ENCODE measurements at regions not wholly inside any gene's neighbourhood (a gene's known extent, or its start where the extent isn't known, plus 50 kb on each side); places are given as distances from the start of the nearest gene placed in this dataset.

DNA sequence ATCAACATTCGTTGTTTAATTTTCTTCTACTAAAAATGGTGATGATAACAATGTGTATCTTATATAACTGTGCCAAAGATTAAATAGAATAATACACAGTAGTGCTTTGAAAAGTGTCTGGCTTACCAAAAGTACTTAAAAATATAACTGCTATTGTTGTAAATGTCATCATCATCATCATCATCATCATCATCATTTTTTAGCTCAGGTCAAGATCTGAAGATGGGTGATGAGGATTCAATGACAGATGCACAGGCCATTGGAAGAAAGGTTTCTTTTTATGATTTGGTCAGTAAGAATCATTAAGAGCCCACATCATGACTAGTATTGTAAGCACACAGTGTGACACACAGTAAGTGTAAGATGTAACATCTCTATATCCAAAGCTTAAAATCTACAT, 795.2 kb downstream of the SLC4A3 start:
- H3K9me3 Mint-ChIP-seq: no peaks in the 10 kb centered on the region
- no peak overlapping the region for H3K4me3 Mint-ChIP-seq
- H3K27me3 Mint-ChIP-seq (ENCODE audit: low read depth): no peaks in the 10 kb centered on the region
- no peaks in the 10 kb centered on the region for H3K36me3 Mint-ChIP-seq (ENCODE audit: low read depth)
- no peak overlapping the region for H3K27ac Mint-ChIP-seq
- no peaks in the 10 kb centered on the region for H3K4me1 Mint-ChIP-seq (ENCODE audit: low read depth)

GRCh38 chr2:220424561-220424960, 797.1 kb downstream of the SLC4A3 start:
- H3K27ac Mint-ChIP-seq: no peak overlapping the region
- no peaks in the 10 kb centered on the region for H3K27me3 Mint-ChIP-seq (ENCODE audit: low read depth)
- H3K9me3 Mint-ChIP-seq: no peaks in the 10 kb centered on the region
- H3K36me3 Mint-ChIP-seq (ENCODE audit: low read depth): no peaks in the 10 kb centered on the region
- no peak overlapping the region for H3K4me3 Mint-ChIP-seq
- H3K4me1 Mint-ChIP-seq (ENCODE audit: low read depth): no peaks in the 10 kb centered on the region

GRCh38 chr2:220432645-220433044, 805.2 kb downstream of the SLC4A3 start:
- H3K36me3 Mint-ChIP-seq (ENCODE audit: low read depth): no peaks in the 10 kb centered on the region
- no peak overlapping the region for H3K4me3 Mint-ChIP-seq
- H3K9me3 Mint-ChIP-seq: no peaks in the 10 kb centered on the region
- no peaks in the 10 kb centered on the region for H3K27me3 Mint-ChIP-seq (ENCODE audit: low read depth)
- no peak overlapping the region for H3K27ac Mint-ChIP-seq
- H3K4me1 Mint-ChIP-seq (ENCODE audit: low read depth): no peaks in the 10 kb centered on the region

GRCh38 chr2:220433131-220433530, 805.7 kb downstream of the SLC4A3 start:
- H3K27me3 Mint-ChIP-seq (ENCODE audit: low read depth): no peaks in the 10 kb centered on the region
- no peaks in the 10 kb centered on the region for H3K36me3 Mint-ChIP-seq (ENCODE audit: low read depth)
- no peaks in the 10 kb centered on the region for H3K4me1 Mint-ChIP-seq (ENCODE audit: low read depth)
- H3K4me3 Mint-ChIP-seq: no peak overlapping the region
- no peaks in the 10 kb centered on the region for H3K9me3 Mint-ChIP-seq
- H3K27ac Mint-ChIP-seq: no peak overlapping the region

DNA sequence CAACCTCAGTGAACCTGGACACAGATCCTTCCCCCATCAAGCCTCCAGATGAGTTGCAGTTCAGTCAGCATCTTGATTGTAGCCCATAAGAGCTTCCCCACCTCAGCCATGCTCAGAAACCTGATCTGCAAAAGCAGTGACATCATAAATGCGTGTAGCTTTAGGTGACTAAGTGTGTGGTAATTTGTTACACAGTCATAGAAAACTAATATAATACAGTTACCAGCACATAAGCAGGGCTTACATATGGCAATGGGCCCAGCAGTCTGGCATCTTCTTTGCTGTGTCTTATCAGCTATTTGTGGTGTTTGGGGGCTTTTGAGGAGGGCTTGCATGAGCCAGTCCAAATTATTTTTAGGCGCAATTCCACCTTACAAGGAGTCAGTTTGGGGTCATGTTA, 807.0 kb downstream of the SLC4A3 start:
- Mint-ChIP-seq H3K27ac (no peak overlapping the region), H3K4me3 (no peak overlapping the region), H3K9me3 (peaks cover 4% of the 10 kb centered on the region), H3K4me1 (ENCODE audit: low read depth) (no peaks in the 10 kb centered on the region), H3K36me3 (ENCODE audit: low read depth) (no peaks in the 10 kb centered on the region), H3K27me3 (ENCODE audit: low read depth) (no peaks in the 10 kb centered on the region)

DNA sequence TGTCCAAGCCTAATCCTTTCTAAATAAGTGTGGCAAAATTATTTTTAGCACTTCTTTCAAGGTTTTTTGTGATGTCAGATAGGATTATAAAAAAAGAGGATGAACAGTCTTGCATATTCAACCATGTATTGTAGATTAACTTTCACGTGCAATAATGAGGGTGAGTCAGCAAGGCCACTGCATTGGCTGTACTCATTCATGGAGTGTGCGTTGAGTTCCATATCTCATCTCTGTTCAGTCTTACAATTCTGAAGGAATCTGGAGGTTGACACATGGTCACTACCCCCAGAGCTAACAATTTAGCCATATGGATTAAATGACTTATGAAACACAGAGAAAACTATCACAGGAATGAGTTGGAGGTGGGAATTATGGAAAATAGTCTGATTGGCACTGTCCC, 810.5 kb downstream of the SLC4A3 start:
- no peaks in the 10 kb centered on the region for H3K4me1 Mint-ChIP-seq (ENCODE audit: low read depth)
- peaks cover 4% of the 10 kb centered on the region for H3K9me3 Mint-ChIP-seq
- no peak overlapping the region for H3K4me3 Mint-ChIP-seq
- no peaks in the 10 kb centered on the region for H3K36me3 Mint-ChIP-seq (ENCODE audit: low read depth)
- no peaks in the 10 kb centered on the region for H3K27me3 Mint-ChIP-seq (ENCODE audit: low read depth)
- H3K27ac Mint-ChIP-seq: no peak overlapping the region

GRCh38 chr2:220440731-220441130, 813.3 kb downstream of the SLC4A3 start:
- H3K36me3 Mint-ChIP-seq (ENCODE audit: low read depth): no peaks in the 10 kb centered on the region
- H3K4me1 Mint-ChIP-seq (ENCODE audit: low read depth): no peaks in the 10 kb centered on the region
- H3K4me3 Mint-ChIP-seq: no peak overlapping the region
- H3K27ac Mint-ChIP-seq: no peak overlapping the region
- H3K9me3 Mint-ChIP-seq: peaks cover 4% of the 10 kb centered on the region
- H3K27me3 Mint-ChIP-seq (ENCODE audit: low read depth): no peaks in the 10 kb centered on the region

GRCh38 chr2:220441404-220441803, 814.0 kb downstream of the SLC4A3 start:
- H3K27ac Mint-ChIP-seq: no peak overlapping the region
- H3K27me3 Mint-ChIP-seq (ENCODE audit: low read depth): no peaks in the 10 kb centered on the region
- no peak overlapping the region for H3K4me3 Mint-ChIP-seq
- H3K36me3 Mint-ChIP-seq (ENCODE audit: low read depth): no peaks in the 10 kb centered on the region
- peaks cover 4% of the 10 kb centered on the region for H3K9me3 Mint-ChIP-seq
- H3K4me1 Mint-ChIP-seq (ENCODE audit: low read depth): no peaks in the 10 kb centered on the region

DNA sequence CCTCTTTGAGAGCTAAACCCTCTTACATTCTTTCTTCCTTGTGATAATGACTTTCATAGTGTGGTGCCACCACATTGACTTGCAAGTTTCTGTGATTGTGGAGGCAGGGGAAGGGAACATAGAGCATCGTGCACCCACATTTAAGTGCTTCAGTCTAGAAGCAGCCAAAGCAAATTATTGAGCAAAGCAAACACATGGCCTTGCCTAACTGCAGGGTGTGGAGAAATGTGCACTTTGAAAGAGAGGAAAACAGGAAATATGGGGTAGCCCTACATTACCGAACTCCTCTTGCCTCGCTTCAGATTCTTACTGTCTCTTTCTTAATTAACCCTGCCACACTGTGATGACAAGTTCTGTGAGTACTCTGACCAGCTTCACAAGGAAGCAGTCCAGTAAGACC, 814.6 kb downstream of the SLC4A3 start:
- no peak overlapping the region for H3K27ac Mint-ChIP-seq
- H3K4me3 Mint-ChIP-seq: no peak overlapping the region
- H3K4me1 Mint-ChIP-seq (ENCODE audit: low read depth): no peaks in the 10 kb centered on the region
- H3K27me3 Mint-ChIP-seq (ENCODE audit: low read depth): no peaks in the 10 kb centered on the region
- H3K36me3 Mint-ChIP-seq (ENCODE audit: low read depth): no peaks in the 10 kb centered on the region
- peaks cover 4% of the 10 kb centered on the region for H3K9me3 Mint-ChIP-seq

- Mint-ChIP-seq H3K27ac (no peak overlapping the region), H3K9me3 (no peaks in the 10 kb centered on the region), H3K4me1 (ENCODE audit: low read depth) (no peaks in the 10 kb centered on the region), H3K27me3 (ENCODE audit: low read depth) (no peaks in the 10 kb centered on the region), H3K4me3 (no peak overlapping the region), H3K36me3 (ENCODE audit: low read depth) (no peaks in the 10 kb centered on the region)
These were observed 818.1 kb downstream of the SLC4A3 start for GRCh38 chr2:220445429-220446105.

DNA sequence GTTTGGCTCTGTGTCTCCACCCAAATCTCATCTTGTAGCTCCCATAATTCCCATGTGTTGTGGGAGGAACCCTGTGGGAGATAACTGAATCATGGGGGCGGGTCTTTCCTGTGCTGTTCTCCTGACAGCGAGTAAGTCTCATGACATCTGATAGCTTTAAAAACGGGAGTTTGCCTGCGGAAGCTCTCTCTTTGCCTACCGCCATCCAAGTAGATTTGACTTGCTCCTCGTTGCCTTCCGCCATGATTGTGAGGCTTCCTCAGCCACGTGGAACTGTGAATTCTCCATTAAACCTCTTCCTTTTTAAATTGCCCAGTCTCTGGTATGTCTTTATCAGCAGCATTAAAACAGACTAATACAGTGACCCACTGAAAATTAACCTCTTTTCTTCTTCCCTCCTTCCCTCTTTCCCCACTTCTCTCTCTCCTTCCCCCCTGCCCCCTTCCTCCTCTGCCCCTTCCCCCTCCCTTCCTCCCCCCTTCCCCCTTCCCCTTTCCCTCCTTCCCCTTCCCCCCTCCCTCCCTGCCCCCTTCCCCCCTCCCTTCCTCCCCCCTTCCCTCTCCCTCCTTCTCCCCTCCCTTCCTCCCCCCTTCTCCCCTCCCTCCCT, 818.8 kb downstream of the SLC4A3 start:
- H3K27ac Mint-ChIP-seq: no peak overlapping the region
- no peaks in the 10 kb centered on the region for H3K9me3 Mint-ChIP-seq

GRCh38 chr2:220450846-220451245, 823.4 kb downstream of the SLC4A3 start:
- Mint-ChIP-seq H3K27ac (no peak overlapping the region), H3K36me3 (ENCODE audit: low read depth) (no peaks in the 10 kb centered on the region), H3K4me1 (ENCODE audit: low read depth) (no peaks in the 10 kb centered on the region), H3K9me3 (no peaks in the 10 kb centered on the region), H3K27me3 (ENCODE audit: low read depth) (no peaks in the 10 kb centered on the region), H3K4me3 (no peak overlapping the region)

More for the DNA sequence above, 818.8 kb downstream of the SLC4A3 start:
- Mint-ChIP-seq H3K4me1 (ENCODE audit: low read depth) (no peaks in the 10 kb centered on the region), H3K27me3 (ENCODE audit: low read depth) (no peaks in the 10 kb centered on the region), H3K4me3 (no peak overlapping the region), H3K36me3 (ENCODE audit: low read depth) (no peaks in the 10 kb centered on the region)

DNA sequence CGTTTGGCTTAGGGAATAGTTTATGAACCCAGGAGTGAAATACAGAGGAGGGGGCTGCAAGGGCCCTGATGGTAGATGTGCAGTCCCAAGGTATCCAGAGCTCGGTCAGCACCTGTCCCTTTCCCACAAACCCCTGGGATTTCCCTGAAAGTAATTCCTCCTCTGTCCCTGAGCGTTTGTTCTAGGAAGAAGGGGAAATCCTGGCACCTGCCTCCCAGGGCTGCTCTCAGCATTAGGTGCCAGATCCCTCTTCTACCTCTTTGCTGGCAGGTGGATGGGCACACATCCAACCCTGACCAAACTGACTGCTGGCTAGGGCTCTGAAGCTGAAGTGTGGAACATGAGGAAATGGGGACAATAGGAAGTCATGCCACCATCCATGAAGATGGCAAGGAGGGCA, 824.0 kb downstream of the SLC4A3 start:
- H3K4me1 Mint-ChIP-seq (ENCODE audit: low read depth): no peaks in the 10 kb centered on the region
- no peak overlapping the region for H3K27ac Mint-ChIP-seq
- no peaks in the 10 kb centered on the region for H3K36me3 Mint-ChIP-seq (ENCODE audit: low read depth)
- no peaks in the 10 kb centered on the region for H3K9me3 Mint-ChIP-seq
- H3K27me3 Mint-ChIP-seq (ENCODE audit: low read depth): no peaks in the 10 kb centered on the region
- H3K4me3 Mint-ChIP-seq: no peak overlapping the region

- H3K27ac Mint-ChIP-seq: no peak overlapping the region
- no peak overlapping the region for H3K4me3 Mint-ChIP-seq
- no peaks in the 10 kb centered on the region for H3K27me3 Mint-ChIP-seq (ENCODE audit: low read depth)
- no peaks in the 10 kb centered on the region for H3K9me3 Mint-ChIP-seq
- H3K36me3 Mint-ChIP-seq (ENCODE audit: low read depth): no peaks in the 10 kb centered on the region
- H3K4me1 Mint-ChIP-seq (ENCODE audit: low read depth): no peaks in the 10 kb centered on the region
These were observed 825.1 kb downstream of the SLC4A3 start for GRCh38 chr2:220452561-220452960.

DNA sequence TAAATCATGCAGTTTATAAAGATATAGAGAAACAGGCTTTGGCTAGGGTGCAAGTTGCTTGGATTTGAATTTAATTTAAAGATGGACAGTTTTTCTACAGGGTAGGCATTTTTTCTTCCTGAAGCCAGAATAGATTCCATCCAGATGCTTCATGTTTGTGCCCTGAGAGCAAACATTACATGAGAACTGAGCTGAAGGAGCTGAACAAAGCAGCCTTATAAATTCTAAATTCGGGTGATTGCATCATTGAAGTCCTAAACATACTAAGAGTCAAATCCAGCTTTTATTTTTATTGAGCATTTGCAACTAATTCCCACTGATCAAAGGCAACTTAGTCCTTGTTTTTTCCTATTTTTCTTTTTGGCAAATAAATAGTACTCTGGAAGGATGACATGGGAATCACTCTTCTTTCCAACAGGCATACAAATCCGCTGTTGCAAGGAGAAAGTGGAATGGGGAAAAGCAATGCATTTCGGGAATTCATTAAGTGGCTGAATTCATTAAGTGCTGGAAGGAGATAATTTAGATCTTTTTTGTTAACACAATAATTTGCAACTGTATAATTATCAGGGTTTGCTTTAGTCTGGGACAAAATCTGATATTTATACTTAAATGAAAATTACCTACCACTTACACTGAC, 828.0 kb downstream of the SLC4A3 start:
- Mint-ChIP-seq H3K4me1 (ENCODE audit: low read depth) (no peaks in the 10 kb centered on the region), H3K27me3 (ENCODE audit: low read depth) (no peaks in the 10 kb centered on the region), H3K36me3 (ENCODE audit: low read depth) (no peaks in the 10 kb centered on the region), H3K9me3 (no peaks in the 10 kb centered on the region), H3K4me3 (no peak overlapping the region), H3K27ac (no peak overlapping the region)

All from T-helper 1 cell treated with Interleukin-12 subunit alpha and Interleukin-12 subunit beta and Interleukin-4 antibody, amounts not matched to agents 30 μg/mL and 1 μg/mL, for 36 hours (primary cell).